ENCODE measurements at regions not wholly inside any gene's neighbourhood (a gene's known extent, or its start where the extent isn't known, plus 50 kb on each side); places are given as distances from the start of the nearest gene placed in this dataset.
"Not testable (repeated sequence)": the region's sequence is repeated elsewhere in the genome, so short reads cannot be mapped to it uniquely, and the experiment has no call there.

- DNase-seq (ENCODE audit: low read depth): no peak
- TF ChIP-seq, protein P1, sequence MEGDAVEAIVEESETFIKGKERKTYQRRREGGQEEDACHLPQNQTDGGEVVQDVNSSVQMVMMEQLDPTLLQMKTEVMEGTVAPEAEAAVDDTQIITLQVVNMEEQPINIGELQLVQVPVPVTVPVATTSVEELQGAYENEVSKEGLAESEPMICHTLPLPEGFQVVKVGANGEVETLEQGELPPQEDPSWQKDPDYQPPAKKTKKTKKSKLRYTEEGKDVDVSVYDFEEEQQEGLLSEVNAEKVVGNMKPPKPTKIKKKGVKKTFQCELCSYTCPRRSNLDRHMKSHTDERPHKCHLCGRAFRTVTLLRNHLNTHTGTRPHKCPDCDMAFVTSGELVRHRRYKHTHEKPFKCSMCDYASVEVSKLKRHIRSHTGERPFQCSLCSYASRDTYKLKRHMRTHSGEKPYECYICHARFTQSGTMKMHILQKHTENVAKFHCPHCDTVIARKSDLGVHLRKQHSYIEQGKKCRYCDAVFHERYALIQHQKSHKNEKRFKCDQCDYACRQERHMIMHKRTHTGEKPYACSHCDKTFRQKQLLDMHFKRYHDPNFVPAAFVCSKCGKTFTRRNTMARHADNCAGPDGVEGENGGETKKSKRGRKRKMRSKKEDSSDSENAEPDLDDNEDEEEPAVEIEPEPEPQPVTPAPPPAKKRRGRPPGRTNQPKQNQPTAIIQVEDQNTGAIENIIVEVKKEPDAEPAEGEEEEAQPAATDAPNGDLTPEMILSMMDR (IDR thresholded peaks at IDR 0.05; ENCODE audit: insufficient read depth, low read depth, low read length, missing control alignments): no peak
- H3K4me3 ChIP-seq (ENCODE audit: low read depth, low read length): no peak overlapping the region
These were observed 159.7 kb upstream of the NTF3 start for GRCh38 chr12:5272018-5272785.

GRCh38 chr12:5273709-5274108, 158.2 kb upstream of the NTF3 start:
- no peak overlapping the region for H3K4me3 ChIP-seq (ENCODE audit: low read depth, low read length)
- no peak for DNase-seq (ENCODE audit: low read depth)
- TF ChIP-seq, protein P1 (IDR thresholded peaks at IDR 0.05; ENCODE audit: insufficient read depth, low read depth, low read length, missing control alignments): no peak

DNA sequence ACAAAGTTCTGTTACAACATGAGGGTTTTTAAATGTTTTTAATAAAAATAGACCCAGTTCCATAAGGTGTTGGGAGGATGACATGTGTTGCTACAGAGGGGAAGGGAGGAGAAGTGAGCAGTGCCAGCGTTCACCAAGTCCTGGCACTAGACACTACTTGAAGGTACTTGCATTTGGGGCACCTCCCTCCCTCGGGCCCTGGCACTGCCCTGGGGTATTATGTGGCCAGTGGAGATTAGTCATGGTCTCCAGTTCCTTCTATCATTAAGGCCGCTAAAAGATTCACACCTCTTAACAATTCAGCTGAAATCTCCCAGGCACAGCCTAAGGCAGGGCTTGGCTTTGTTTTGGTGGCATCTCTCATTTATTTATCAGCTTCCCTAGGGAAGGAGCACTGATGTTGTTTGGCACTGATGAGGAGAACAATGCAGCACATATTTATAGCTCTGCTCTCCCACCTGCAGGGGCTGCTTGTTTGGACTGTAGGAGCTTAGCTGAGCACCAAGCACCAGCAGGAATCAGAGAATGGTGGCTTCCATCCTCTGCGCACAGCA, 155.5 kb upstream of the NTF3 start:
- DNase-seq (ENCODE audit: low read depth): no peak
- no peak overlapping the region for H3K4me3 ChIP-seq (ENCODE audit: low read depth, low read length)
- TF ChIP-seq, protein P1 (IDR thresholded peaks at IDR 0.05; ENCODE audit: insufficient read depth, low read depth, low read length, missing control alignments): no peak

GRCh38 chr12:5280086-5280485, 151.8 kb upstream of the NTF3 start:
- TF ChIP-seq, protein P1 (IDR thresholded peaks at IDR 0.05; ENCODE audit: insufficient read depth, low read depth, low read length, missing control alignments): no peak
- no peak overlapping the region for H3K4me3 ChIP-seq (ENCODE audit: low read depth, low read length)
- no peak for DNase-seq (ENCODE audit: low read depth)

DNA sequence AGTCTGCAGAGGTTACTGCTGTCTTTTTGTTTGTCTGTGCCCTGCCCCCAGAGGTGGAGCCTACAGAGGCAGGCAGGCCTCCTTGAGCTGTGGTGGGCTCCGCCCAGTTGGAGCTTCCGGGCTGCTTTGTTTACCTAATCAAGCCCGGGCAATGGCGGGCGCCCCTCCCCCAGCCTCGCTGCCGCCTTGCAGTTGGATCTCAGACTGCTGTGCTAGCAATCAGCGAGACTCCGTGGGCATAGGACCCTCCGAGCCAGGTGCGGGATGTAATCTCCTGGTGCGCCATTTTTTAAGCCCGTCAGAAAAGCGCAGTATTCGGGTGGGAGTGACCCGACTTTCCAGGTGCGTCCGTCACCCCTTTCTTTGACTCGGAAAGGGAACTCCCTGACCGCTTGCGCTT, 141.5 kb upstream of the NTF3 start:
- DNase-seq (ENCODE audit: low read depth); H3K4me3 ChIP-seq (ENCODE audit: low read depth, low read length): not testable (repeated sequence)

GRCh38 chr12:5292651-5293050, 139.3 kb upstream of the NTF3 start:
- H3K4me3 ChIP-seq (ENCODE audit: low read depth, low read length): no peak overlapping the region
- TF ChIP-seq, protein P1 (IDR thresholded peaks at IDR 0.05; ENCODE audit: insufficient read depth, low read depth, low read length, missing control alignments): no peak
- DNase-seq (ENCODE audit: low read depth): no peak

DNA sequence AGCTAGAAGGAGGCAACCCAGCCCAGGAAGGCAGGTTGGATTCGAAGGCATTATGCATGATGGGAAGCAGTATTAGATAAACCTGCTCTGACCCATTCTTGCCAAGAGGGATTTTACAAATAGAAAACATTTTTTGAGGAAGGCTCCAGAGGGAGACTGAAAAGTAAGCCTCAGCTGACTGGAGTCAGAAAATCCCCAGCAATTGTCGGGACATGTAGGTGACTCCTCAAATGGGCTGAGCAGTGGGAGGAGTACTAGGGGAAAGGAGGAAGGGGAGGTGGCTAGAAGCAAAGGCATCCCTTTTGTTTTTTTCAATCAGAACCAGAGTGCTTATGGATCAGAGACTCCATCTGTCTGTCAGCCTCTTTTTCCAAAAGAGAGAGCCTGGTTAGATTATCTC, 138.1 kb upstream of the NTF3 start:
- TF ChIP-seq, protein P1 (IDR thresholded peaks at IDR 0.05; ENCODE audit: insufficient read depth, low read depth, low read length, missing control alignments): no peak
- H3K4me3 ChIP-seq (ENCODE audit: low read depth, low read length): no peak overlapping the region
- no peak for DNase-seq (ENCODE audit: low read depth)

Data from GM12865 (cell line).